ENCODE measurements at regions not wholly inside any gene's neighbourhood (a gene's known extent, or its start where the extent isn't known, plus 50 kb on each side); places are given as distances from the start of the nearest gene placed in this dataset.

- TF ChIP-seq, protein P1, sequence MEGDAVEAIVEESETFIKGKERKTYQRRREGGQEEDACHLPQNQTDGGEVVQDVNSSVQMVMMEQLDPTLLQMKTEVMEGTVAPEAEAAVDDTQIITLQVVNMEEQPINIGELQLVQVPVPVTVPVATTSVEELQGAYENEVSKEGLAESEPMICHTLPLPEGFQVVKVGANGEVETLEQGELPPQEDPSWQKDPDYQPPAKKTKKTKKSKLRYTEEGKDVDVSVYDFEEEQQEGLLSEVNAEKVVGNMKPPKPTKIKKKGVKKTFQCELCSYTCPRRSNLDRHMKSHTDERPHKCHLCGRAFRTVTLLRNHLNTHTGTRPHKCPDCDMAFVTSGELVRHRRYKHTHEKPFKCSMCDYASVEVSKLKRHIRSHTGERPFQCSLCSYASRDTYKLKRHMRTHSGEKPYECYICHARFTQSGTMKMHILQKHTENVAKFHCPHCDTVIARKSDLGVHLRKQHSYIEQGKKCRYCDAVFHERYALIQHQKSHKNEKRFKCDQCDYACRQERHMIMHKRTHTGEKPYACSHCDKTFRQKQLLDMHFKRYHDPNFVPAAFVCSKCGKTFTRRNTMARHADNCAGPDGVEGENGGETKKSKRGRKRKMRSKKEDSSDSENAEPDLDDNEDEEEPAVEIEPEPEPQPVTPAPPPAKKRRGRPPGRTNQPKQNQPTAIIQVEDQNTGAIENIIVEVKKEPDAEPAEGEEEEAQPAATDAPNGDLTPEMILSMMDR (IDR thresholded peaks at IDR 0.05) = no peak
- no peak for TF ChIP-seq POLR2A (IDR thresholded peaks at IDR 0.05)
These were observed 2282.1 kb downstream of the TP53TG3F start for GRCh38 chr16:35741546-35741945.

All from prostate gland (tissue), 2 donors.